WTC11 (cell line): ENCODE measurements at regions not wholly inside any gene's neighbourhood (a gene's known extent, or its start where the extent isn't known, plus 50 kb on each side); places are given as distances from the start of the nearest gene placed in this dataset.

Experiments used
- ATAC-seq: fragments of 200-7000 bp; cut with Tn5 transposase; 2 replicates; pipeline ENCODE4 v1.10.0; 2021; ENCODE audit warnings: mild to moderate bottlenecking, moderate library complexity
- CTCF ChIA-PET: fragments of 300-600 bp; sonication (Branson Sonifier 250); formaldehyde crosslinking; loops from one replicate; lab custom pipeline; 2021; ENCODE audit warnings: antibody characterized with exemption; lab: Charles Lee
- POLR2A ChIA-PET: fragments of 350-600 bp; sonication (Branson Sonifier 250); formaldehyde crosslinking; loops from one replicate; lab custom pipeline; 2021; ENCODE audit warnings: antibody characterized with exemption; lab: Charles Lee
- DNase-seq: peaks from one replicate; pipeline ENCODE4 v3.0.0; 2021; ENCODE audit warnings: low spot score
- H3K27ac Mint-ChIP-seq: 2 replicates; pipeline ENCODE4 v1.8.0; 2021; ENCODE audit warnings: mixed read lengths
- H3K27me3 Mint-ChIP-seq: 2 replicates; pipeline ENCODE4 v1.8.0; 2021; ENCODE audit warnings: low read depth, mild to moderate bottlenecking, moderate library complexity, mixed read lengths
- H3K36me3 Mint-ChIP-seq: 2 replicates; pipeline ENCODE4 v1.8.0; 2021; ENCODE audit warnings: mixed read lengths
- H3K4me1 Mint-ChIP-seq: 2 replicates; pipeline ENCODE4 v1.8.0; 2022; ENCODE audit warnings: mixed read lengths
- H3K4me3 Mint-ChIP-seq: 2 replicates; pipeline ENCODE4 v1.8.0; 2021; ENCODE audit warnings: mild to moderate bottlenecking, moderate library complexity, mixed read lengths
- H3K9me3 Mint-ChIP-seq: 2 replicates; pipeline ENCODE4 v1.8.0; 2021; ENCODE audit warnings: mixed read lengths
- ELF4 ChIP-seq: sonication (generic); formaldehyde crosslinking; IDR thresholded peaks from 2 replicates; pipeline ENCODE4 v1.8.1; 2022; ENCODE audit warnings: low read depth, mild to moderate bottlenecking, moderate library complexity, missing genetic modification reagents
- EMX1 ChIP-seq: fragments of 250-450 bp; sonication (Bioruptor Pico); IDR thresholded peaks from 2 replicates; pipeline ENCODE4 v1.8.0; 2021; ENCODE audit warnings: mild to moderate bottlenecking
- IRF2 ChIP-seq: sonication (generic); formaldehyde crosslinking; IDR thresholded peaks from 2 replicates; pipeline ENCODE4 v1.8.0; 2022; ENCODE audit warnings: low read depth, missing genetic modification reagents, borderline replicate concordance
- MXD4 ChIP-seq: fragments of 250-450 bp; sonication (Bioruptor Pico); IDR thresholded peaks from 2 replicates; pipeline ENCODE4 v1.8.0; 2021; ENCODE audit warnings: mild to moderate bottlenecking, moderate library complexity, borderline replicate concordance
- NFE2L1 ChIP-seq: sonication (generic); formaldehyde crosslinking; IDR thresholded peaks from 2 replicates; pipeline ENCODE4 v1.8.1; 2023; ENCODE audit warnings: missing genetic modification reagents
- PRRX2 ChIP-seq: fragments of 250-450 bp; sonication (Bioruptor Pico); IDR thresholded peaks from 2 replicates; pipeline ENCODE4 v1.8.0; 2021; ENCODE audit warnings: mild to moderate bottlenecking
- SMAD3 ChIP-seq: sonication (generic); formaldehyde crosslinking; IDR thresholded peaks from 2 replicates; pipeline ENCODE4 v1.8.0; 2022; ENCODE audit warnings: missing genetic modification reagents, mild to moderate bottlenecking, borderline replicate concordance
- TEAD4 ChIP-seq: sonication (generic); formaldehyde crosslinking; IDR thresholded peaks from 2 replicates; pipeline ENCODE4 v1.8.0; 2022; ENCODE audit warnings: mild to moderate bottlenecking, missing genetic modification reagents
- ZNF121 ChIP-seq: sonication (generic); formaldehyde crosslinking; IDR thresholded peaks from 2 replicates; pipeline ENCODE4 v1.8.0; 2023; ENCODE audit warnings: missing genetic modification reagents
- ZNF423 ChIP-seq: fragments of 250-450 bp; sonication (Bioruptor Pico); IDR thresholded peaks from 2 replicates; pipeline ENCODE4 v2.1.2; 2022; ENCODE audit warnings: mild to moderate bottlenecking, moderate library complexity
- TF ChIP-seq, protein P1 (sequence below): sonication (generic); formaldehyde crosslinking; IDR thresholded peaks from 2 replicates; pipeline ENCODE4 v1.8.0; 2023; ENCODE audit warnings: missing genetic modification reagents
- TF ChIP-seq, protein P2 (sequence below): fragments of 250-450 bp; sonication (Bioruptor Pico); IDR thresholded peaks from 2 replicates; pipeline ENCODE4 v1.9.0; 2021; ENCODE audit warnings: mild to moderate bottlenecking
- TF ChIP-seq, protein P3 (sequence below): sonication (generic); formaldehyde crosslinking; IDR thresholded peaks from 2 replicates; pipeline ENCODE4 v1.8.1; 2023; ENCODE audit warnings: mild to moderate bottlenecking, moderate library complexity, missing genetic modification reagents
- TF ChIP-seq, protein P4 (sequence below): fragments of 250-450 bp; sonication (Bioruptor Pico); IDR thresholded peaks from 2 replicates; pipeline ENCODE4 v1.8.0; 2021; ENCODE audit warnings: mild to moderate bottlenecking
- TF ChIP-seq, protein P5 (sequence below): fragments of 250-450 bp; sonication (Bioruptor Pico); IDR thresholded peaks from 2 replicates; pipeline ENCODE4 v1.9.0; 2021; ENCODE audit warnings: moderate library complexity, mild to moderate bottlenecking, inconsistent platforms, borderline replicate concordance

DNA sequence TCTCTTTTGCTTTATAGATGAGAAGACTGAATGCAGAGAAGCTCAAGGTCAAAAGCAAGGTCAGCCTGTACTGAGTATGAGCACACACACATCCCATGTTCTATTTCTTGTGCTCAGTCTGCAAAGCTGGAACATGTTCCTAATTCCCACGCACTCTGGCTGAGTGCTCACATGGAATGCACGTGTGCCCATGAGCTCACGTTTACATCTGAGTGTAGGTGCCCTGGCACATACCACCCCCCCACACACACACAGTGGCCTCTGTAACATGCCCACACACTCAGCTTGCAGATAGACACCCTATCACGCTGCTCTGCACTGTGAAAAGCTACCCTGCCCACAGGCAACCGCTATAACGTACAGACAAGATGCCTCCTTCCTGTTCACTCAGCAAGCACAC lies 700.1 kb downstream of the MED13L start (continued):
- TF ChIP-seq IRF2 (no peak), MXD4 (CRISPR knock-in tag) (no peak)
- TF ChIP-seq, protein P1, sequence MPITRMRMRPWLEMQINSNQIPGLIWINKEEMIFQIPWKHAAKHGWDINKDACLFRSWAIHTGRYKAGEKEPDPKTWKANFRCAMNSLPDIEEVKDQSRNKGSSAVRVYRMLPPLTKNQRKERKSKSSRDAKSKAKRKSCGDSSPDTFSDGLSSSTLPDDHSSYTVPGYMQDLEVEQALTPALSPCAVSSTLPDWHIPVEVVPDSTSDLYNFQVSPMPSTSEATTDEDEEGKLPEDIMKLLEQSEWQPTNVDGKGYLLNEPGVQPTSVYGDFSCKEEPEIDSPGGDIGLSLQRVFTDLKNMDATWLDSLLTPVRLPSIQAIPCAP (CRISPR knock-in tag) = no peak

DNA sequence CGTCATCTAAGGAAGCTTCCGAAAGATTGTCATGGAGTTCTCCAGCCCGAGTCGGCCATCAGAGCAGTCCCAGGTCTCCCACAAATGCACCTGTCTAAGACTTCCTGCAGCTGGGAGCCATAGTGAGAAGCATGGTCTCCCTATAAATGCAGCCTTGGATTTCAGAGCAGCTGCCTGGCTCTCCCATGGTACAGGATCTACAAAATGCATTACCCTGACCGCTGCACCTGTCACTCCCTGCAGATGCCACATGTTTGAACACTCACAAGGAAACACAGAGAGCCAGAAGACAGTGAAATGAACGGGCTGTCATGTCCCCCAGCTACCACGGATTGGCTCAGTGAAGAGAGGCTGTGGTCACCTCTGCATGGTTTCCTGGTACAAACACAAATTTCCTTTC lies 702.7 kb downstream of the MED13L start:
- no peaks in the 10 kb centered on the region for H3K36me3 Mint-ChIP-seq
- ATAC-seq (no peak), DNase-seq (no peak)
- ChIA-PET CTCF (interaction anchor here (0.6 kb wide), 1 partner anchor 1134 kb away, joined by 3 read pairs; no protein-coding TSS in a partner anchor), POLR2A (no interaction called here)
- no peak overlapping the region for H3K4me3 Mint-ChIP-seq
- no peaks in the 10 kb centered on the region for H3K27me3 Mint-ChIP-seq
- no peak overlapping the region for H3K27ac Mint-ChIP-seq
- peaks cover 5% of the 10 kb centered on the region; the same call in 1 of the 2 replicates for H3K9me3 Mint-ChIP-seq
- TF ChIP-seq, protein P2, sequence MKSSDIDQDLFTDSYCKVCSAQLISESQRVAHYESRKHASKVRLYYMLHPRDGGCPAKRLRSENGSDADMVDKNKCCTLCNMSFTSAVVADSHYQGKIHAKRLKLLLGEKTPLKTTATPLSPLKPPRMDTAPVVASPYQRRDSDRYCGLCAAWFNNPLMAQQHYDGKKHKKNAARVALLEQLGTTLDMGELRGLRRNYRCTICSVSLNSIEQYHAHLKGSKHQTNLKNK (CRISPR knock-in tag) = no peak
- TF ChIP-seq TEAD4 (CRISPR knock-in tag) (no peak), EMX1 (CRISPR knock-in tag) (no peak), PRRX2 (CRISPR knock-in tag) (no peak)
- TF ChIP-seq, protein P3, sequence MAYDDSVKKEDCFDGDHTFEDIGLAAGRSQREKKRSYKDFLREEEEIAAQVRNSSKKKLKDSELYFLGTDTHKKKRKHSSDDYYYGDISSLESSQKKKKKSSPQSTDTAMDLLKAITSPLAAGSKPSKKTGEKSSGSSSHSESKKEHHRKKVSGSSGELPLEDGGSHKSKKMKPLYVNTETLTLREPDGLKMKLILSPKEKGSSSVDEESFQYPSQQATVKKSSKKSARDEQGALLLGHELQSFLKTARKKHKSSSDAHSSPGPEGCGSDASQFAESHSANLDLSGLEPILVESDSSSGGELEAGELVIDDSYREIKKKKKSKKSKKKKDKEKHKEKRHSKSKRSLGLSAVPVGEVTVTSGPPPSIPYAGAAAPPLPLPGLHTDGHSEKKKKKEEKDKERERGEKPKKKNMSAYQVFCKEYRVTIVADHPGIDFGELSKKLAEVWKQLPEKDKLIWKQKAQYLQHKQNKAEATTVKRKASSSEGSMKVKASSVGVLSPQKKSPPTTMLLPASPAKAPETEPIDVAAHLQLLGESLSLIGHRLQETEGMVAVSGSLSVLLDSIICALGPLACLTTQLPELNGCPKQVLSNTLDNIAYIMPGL (CRISPR knock-in tag) = no peak
- TF ChIP-seq, protein P4, sequence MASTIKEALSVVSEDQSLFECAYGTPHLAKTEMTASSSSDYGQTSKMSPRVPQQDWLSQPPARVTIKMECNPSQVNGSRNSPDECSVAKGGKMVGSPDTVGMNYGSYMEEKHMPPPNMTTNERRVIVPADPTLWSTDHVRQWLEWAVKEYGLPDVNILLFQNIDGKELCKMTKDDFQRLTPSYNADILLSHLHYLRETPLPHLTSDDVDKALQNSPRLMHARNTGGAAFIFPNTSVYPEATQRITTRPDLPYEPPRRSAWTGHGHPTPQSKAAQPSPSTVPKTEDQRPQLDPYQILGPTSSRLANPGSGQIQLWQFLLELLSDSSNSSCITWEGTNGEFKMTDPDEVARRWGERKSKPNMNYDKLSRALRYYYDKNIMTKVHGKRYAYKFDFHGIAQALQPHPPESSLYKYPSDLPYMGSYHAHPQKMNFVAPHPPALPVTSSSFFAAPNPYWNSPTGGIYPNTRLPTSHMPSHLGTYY = no peak
- H3K4me1 Mint-ChIP-seq = peaks cover 10% of the 10 kb centered on the region

DNA sequence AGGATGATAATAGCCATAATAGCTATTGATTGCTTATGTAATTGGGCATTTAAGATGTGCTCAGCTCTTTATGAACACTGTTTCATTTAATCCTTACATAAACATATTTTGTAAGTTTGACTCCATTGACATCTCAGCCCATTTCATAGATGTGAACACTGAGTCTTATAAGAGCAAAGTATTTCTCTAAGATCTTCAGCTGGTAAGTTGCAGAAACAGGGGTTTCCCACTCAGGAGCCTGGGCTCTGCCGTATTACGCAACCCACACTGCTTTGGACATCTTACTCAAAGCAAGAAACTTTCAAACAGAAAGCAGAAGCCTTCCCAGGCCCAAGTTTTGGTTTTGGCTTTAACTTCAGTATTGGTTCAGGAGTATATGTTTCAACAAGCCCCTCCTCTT lies 705.1 kb downstream of the MED13L start:
- TF ChIP-seq SMAD3 (CRISPR knock-in tag) (no peak), ZNF423 (CRISPR knock-in tag) (no peak), ELF4 (CRISPR knock-in tag) (no peak), NFE2L1 (CRISPR knock-in tag) (no peak)
- Mint-ChIP-seq H3K4me3 (no peak overlapping the region), H3K9me3 (peaks cover 5% of the 10 kb centered on the region; the same call in 1 of the 2 replicates), H3K4me1 (peaks cover 13% of the 10 kb centered on the region), H3K27me3 (no peaks in the 10 kb centered on the region), H3K27ac (no peak overlapping the region), H3K36me3 (no peaks in the 10 kb centered on the region)
- CTCF ChIA-PET = no interaction called here
- DNase-seq (no peak), ATAC-seq (no peak)
- POLR2A ChIA-PET = interaction anchor here (0.5 kb wide), 1 partner anchor 10 kb away, joined by 3 read pairs; no protein-coding TSS in a partner anchor

DNA sequence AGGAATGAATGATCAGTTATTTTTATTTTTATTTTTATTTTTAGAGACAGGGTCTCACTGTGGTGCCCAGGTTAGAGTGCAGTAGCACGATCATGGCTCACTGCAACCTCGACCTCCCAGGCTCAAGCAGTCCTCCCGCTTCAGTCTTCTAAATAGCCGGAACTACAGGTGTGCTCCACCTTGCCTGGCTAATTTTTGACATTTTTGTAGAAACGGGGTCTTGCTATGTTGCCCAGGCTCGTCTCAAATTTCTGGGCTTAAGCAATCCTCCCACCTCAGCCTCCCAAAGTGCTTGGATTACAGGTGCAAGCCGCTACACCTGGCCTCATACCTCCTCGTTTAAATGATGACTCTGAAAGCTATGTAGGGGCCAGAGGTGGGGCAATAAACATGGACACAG lies 706.0 kb downstream of the MED13L start:
- CTCF ChIA-PET = no interaction called here
- Mint-ChIP-seq H3K27ac (no peak overlapping the region), H3K36me3 (no peaks in the 10 kb centered on the region), H3K4me1 (peaks cover 11% of the 10 kb centered on the region), H3K4me3 (no peak overlapping the region), H3K27me3 (no peaks in the 10 kb centered on the region), H3K9me3 (peaks cover 5% of the 10 kb centered on the region; the same call in 1 of the 2 replicates)
- TF ChIP-seq, protein P5, sequence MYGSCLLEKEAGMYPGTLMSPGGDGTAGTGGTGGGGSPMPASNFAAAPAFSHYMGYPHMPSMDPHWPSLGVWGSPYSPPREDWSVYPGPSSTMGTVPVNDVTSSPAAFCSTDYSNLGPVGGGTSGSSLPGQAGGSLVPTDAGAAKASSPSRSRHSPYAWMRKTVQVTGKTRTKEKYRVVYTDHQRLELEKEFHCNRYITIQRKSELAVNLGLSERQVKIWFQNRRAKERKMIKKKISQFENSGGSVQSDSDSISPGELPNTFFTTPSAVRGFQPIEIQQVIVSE = no peak
- TF ChIP-seq, protein P3 (CRISPR knock-in tag) = no peak
- TF ChIP-seq ZNF121 (CRISPR knock-in tag) = peak; percentile 80; the same call in 1 of the 2 replicates
- ATAC-seq = no peak
- POLR2A ChIA-PET = no interaction called here
- DNase-seq = no peak
